H9 (cell line): ENCODE measurements at regions not wholly inside any gene's neighbourhood (a gene's known extent, or its start where the extent isn't known, plus 50 kb on each side); places are given as distances from the start of the nearest gene placed in this dataset.

ENCODE experiments used
- DNase-seq: peaks from one replicate; pipeline ENCODE4 v3.0.0-alpha.2; 2017
- H2AFZ ChIP-seq: one replicate; pipeline ENCODE4 v1.6.1; 2013; ENCODE audit warnings: mild to moderate bottlenecking, low read length, control low read depth, moderate library complexity
- H2AK5ac ChIP-seq: 2 replicates; pipeline ENCODE4 v1.6.1; 2013; ENCODE audit warnings: low read length, control low read depth, mixed read lengths; ENCODE audit not compliant: insufficient read length
- H2BK120ac ChIP-seq: one replicate; pipeline ENCODE4 v1.6.1; 2013; ENCODE audit warnings: low read depth, mild to moderate bottlenecking, low read length, control low read depth, inconsistent platforms; ENCODE audit not compliant: poor library complexity, severe bottlenecking
- H2BK12ac ChIP-seq: 2 replicates; pipeline ENCODE4 v1.6.1; 2013; ENCODE audit warnings: low read length, control low read depth, mixed read lengths, low read depth; ENCODE audit not compliant: insufficient read length
- H2BK15ac ChIP-seq: 2 replicates; pipeline ENCODE4 v1.6.1; 2013; ENCODE audit warnings: low read depth, low read length, control low read depth
- H2BK20ac ChIP-seq: one replicate; pipeline ENCODE4 v1.6.1; 2013; ENCODE audit warnings: low read depth, mild to moderate bottlenecking, low read length, control low read depth, inconsistent platforms; ENCODE audit not compliant: poor library complexity, severe bottlenecking
- H2BK5ac ChIP-seq: 2 replicates; pipeline ENCODE4 v1.6.1; 2013; ENCODE audit warnings: low read length, control low read depth, mixed read lengths; ENCODE audit not compliant: insufficient read length
- H3K14ac ChIP-seq: 2 replicates; pipeline ENCODE4 v1.6.1; 2013; ENCODE audit warnings: low read length, control low read depth; ENCODE audit not compliant: insufficient read depth
- H3K18ac ChIP-seq: 2 replicates; pipeline ENCODE4 v1.6.1; 2013; ENCODE audit warnings: low read depth, mild to moderate bottlenecking, mixed read lengths, low read length, control low read depth; ENCODE audit not compliant: insufficient read length
- H3K23ac ChIP-seq: 2 replicates; pipeline ENCODE4 v1.6.1; 2013; ENCODE audit warnings: low read length, control low read depth, mixed read lengths, low read depth; ENCODE audit not compliant: insufficient read length
- H3K23me2 ChIP-seq: 2 replicates; pipeline ENCODE4 v1.6.1; 2013; ENCODE audit warnings: low read depth, mild to moderate bottlenecking, mixed read lengths, low read length, control low read depth; ENCODE audit not compliant: insufficient read length, poor library complexity, severe bottlenecking
- H3K27ac ChIP-seq: 2 replicates; pipeline ENCODE4 v1.5.1; 2013; ENCODE audit warnings: low read length, control low read depth, mixed read lengths, low read depth; ENCODE audit not compliant: insufficient read length
- H3K27me3 ChIP-seq: 2 replicates; pipeline ENCODE4 v1.6.1; 2013; ENCODE audit warnings: low read length, control low read depth, inconsistent platforms; ENCODE audit not compliant: insufficient read depth
- H3K4ac ChIP-seq: 2 replicates; pipeline ENCODE4 v1.6.1; 2013; ENCODE audit warnings: low read depth, mild to moderate bottlenecking, control low read depth, inconsistent platforms, low read length, moderate library complexity
- H3K4me1 ChIP-seq: 2 replicates; pipeline ENCODE4 v1.6.1; 2013; ENCODE audit warnings: low read length, control low read depth, inconsistent platforms; ENCODE audit not compliant: insufficient read depth
- H3K4me2 ChIP-seq: 2 replicates; pipeline ENCODE4 v1.6.1; 2013; ENCODE audit warnings: low read length, control low read depth, mixed read lengths; ENCODE audit not compliant: insufficient read length, insufficient read depth
- H3K56ac ChIP-seq: 2 replicates; pipeline ENCODE4 v1.6.1; 2013; ENCODE audit warnings: low read depth, mild to moderate bottlenecking, mixed read lengths, low read length, control low read depth; ENCODE audit not compliant: insufficient read length
- H3K79me1 ChIP-seq: 2 replicates; pipeline ENCODE4 v1.6.1; 2013; ENCODE audit warnings: low read depth, mild to moderate bottlenecking, moderate library complexity, low read length, control low read depth, inconsistent platforms; ENCODE audit not compliant: insufficient read depth, poor library complexity, severe bottlenecking
- H3K79me2 ChIP-seq: 2 replicates; pipeline ENCODE4 v1.6.1; 2013; ENCODE audit warnings: low read length, control low read depth, inconsistent platforms; ENCODE audit not compliant: insufficient read depth
- H3K9ac ChIP-seq: 2 replicates; pipeline ENCODE4 v1.6.1; 2013; ENCODE audit warnings: low read length, control low read depth, mixed read lengths; ENCODE audit not compliant: insufficient read length; ENCODE audit errors: extremely low read depth
- H3K9me3 ChIP-seq: one replicate; pipeline ENCODE4 v1.6.1; 2013; ENCODE audit warnings: low read depth, low read length, inconsistent platforms; ENCODE audit not compliant: control insufficient read depth
- H3T11ph ChIP-seq: one replicate; pipeline ENCODE4 v1.6.1; 2013; ENCODE audit warnings: mild to moderate bottlenecking, low read length, control low read depth, inconsistent platforms
- H4K20me1 ChIP-seq: one replicate; pipeline ENCODE4 v1.6.1; 2013; ENCODE audit not compliant: control insufficient read depth, insufficient read length, insufficient read depth
- H4K5ac ChIP-seq: 2 replicates; pipeline ENCODE4 v1.6.1; 2013; ENCODE audit warnings: low read depth, mild to moderate bottlenecking, mixed read lengths, low read length, control low read depth; ENCODE audit not compliant: insufficient read length
- H4K8ac ChIP-seq: replicated peaks from 2 replicates; pipeline ENCODE4 v1.6.1; 2013; ENCODE audit warnings: low read length, control low read depth, mixed read lengths, low read depth; ENCODE audit not compliant: insufficient read length
- H4K91ac ChIP-seq: 2 replicates; pipeline ENCODE4 v1.6.1; 2013; ENCODE audit warnings: low read depth, mild to moderate bottlenecking, moderate library complexity, mixed read lengths, low read length, control low read depth; ENCODE audit not compliant: insufficient read length
- H3K27ac Mint-ChIP-seq, 3 experiments: 2 replicates in 2 of 3; 3 replicates in 1 of 3; pipeline ENCODE4 v1.8.0; 2020 to 2021; ENCODE audit warnings: mixed read lengths in 3 of 3, mild to moderate bottlenecking in 1 of 3, moderate library complexity in 1 of 3
- H3K27me3 Mint-ChIP-seq: 2 replicates; pipeline ENCODE4 v1.8.0; 2021; ENCODE audit warnings: low read depth, mild to moderate bottlenecking, moderate library complexity, mixed read lengths
- H3K36me3 Mint-ChIP-seq, 3 experiments: 2 replicates in 2 of 3; 3 replicates in 1 of 3; pipeline ENCODE4 v1.8.0; 2020 to 2021; ENCODE audit warnings: low read depth in 3 of 3, mixed read lengths in 3 of 3; ENCODE audit not compliant: insufficient read depth in 1 of 3
- H3K4me1 Mint-ChIP-seq, 2 experiments: 2 replicates each; pipeline ENCODE4 v1.8.0; 2020; ENCODE audit warnings: mixed read lengths in 2 of 2
- H3K4me3 Mint-ChIP-seq, 2 experiments: 2 replicates in 1 of 2; 3 replicates in 1 of 2; pipeline ENCODE4 v1.8.0; 2020 to 2021; ENCODE audit warnings: mild to moderate bottlenecking in 2 of 2, mixed read lengths in 2 of 2, moderate library complexity in 1 of 2
- H3K9me3 Mint-ChIP-seq, 2 experiments: 2 replicates in 1 of 2; 3 replicates in 1 of 2; pipeline ENCODE4 v1.8.0; 2020; ENCODE audit warnings: mild to moderate bottlenecking in 2 of 2, mixed read lengths in 2 of 2, moderate library complexity in 1 of 2
- CTCF ChIP-seq: fragments of 200-600 bp; sonication (generic); conservative IDR thresholded peaks from 3 replicates; pipeline ENCODE4 v1.8.0; 2021; ENCODE audit warnings: antibody characterized with exemption, mild to moderate bottlenecking
- WGBS: extraction: QIAGEN DNeasy Blood & Tissue Kit; methylation state at CpG from one replicate; pipeline ENCODE4 v1.1.7; 2013; ENCODE audit warnings: missing lambda C conversion rate, low lambda C conversion rate, mixed read lengths; ENCODE audit not compliant: insufficient read length; ENCODE audit errors: extremely low coverage; 5-methylcytosine and 5-hydroxymethylcytosine counted together

DNA sequence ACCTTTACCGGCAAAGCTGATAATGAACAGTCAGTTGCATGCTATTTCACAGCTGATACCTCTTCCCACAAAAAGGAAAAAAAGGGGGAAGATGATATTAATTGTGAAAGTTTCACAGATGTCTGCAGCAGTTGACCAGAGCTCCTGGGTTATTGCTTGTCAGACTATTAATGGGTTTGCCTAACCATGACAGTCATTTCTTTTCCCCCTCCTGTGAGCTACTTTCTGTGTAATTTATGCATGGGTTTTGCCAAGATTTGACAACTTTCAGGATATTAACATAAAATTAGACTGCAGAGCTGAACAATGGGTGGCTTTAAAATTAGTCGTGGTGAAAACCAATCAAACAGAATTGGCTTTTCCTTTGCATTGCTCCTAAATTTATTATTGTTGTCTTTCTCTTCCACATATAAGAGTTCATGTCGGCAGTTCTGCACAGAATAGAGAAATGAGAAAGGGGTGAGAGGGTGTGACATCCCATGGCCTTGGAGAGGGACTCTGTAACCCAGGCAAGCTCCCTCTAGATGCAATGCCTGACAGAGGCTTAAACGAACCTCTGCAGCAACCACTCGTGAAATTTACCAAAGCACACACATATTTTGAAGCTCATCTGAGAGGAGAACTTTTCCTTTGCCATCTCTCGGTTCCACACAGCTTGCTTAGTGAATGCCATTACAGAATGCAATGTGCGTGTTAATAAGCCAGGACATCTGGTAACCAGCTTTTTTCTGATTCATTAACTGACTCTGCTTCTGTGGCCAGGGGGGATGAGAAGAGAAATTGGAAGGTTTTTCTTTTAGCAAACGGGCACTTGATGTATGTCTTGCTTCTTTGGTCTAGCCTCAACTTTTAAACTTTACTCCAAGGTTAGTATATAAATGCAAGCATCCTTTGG lies 82.2 kb upstream of the ITGA4 start:
- no peak overlapping the region for H3K27ac Mint-ChIP-seq
- H3K18ac ChIP-seq = no peak overlapping the region
- no CpG with 5 or more reads among the region's 8 CpGs for WGBS

More for the DNA sequence above, 82.2 kb upstream of the ITGA4 start:
- H3K23me2 ChIP-seq = no peaks in the 10 kb centered on the region
- no peaks in the 10 kb centered on the region for H3K4me1 ChIP-seq
- H3K79me2 ChIP-seq = no peaks in the 10 kb centered on the region
- H3K4me1 Mint-ChIP-seq = no peaks in the 10 kb centered on the region; a peak in 1 of 4 replicates
- no peaks in the 10 kb centered on the region for H3K27me3 Mint-ChIP-seq
- H3K9me3 Mint-ChIP-seq = no peaks in the 10 kb centered on the region
- no peak overlapping the region for H3T11ph ChIP-seq
- H3K4ac ChIP-seq = no peak overlapping the region
- no peaks in the 10 kb centered on the region for H3K9me3 ChIP-seq
- H3K36me3 Mint-ChIP-seq = no peaks in the 10 kb centered on the region
- no peak overlapping the region for H3K14ac ChIP-seq
- no peak overlapping the region for H2AFZ ChIP-seq
- no peak overlapping the region for H4K8ac ChIP-seq
- H2BK12ac ChIP-seq = no peak overlapping the region
- no peaks in the 10 kb centered on the region for H3K27me3 ChIP-seq
- no peak overlapping the region for H2BK120ac ChIP-seq
- H3K79me1 ChIP-seq = no peaks in the 10 kb centered on the region
- H2BK5ac ChIP-seq = no peak overlapping the region
- H3K4me3 Mint-ChIP-seq = no peak overlapping the region
- no peak for DNase-seq
- H3K23ac ChIP-seq = no peak overlapping the region
- H2AK5ac ChIP-seq = no peak overlapping the region
- H4K91ac ChIP-seq = no peak overlapping the region
- no peak overlapping the region for H2BK15ac ChIP-seq
- no peak overlapping the region for H4K5ac ChIP-seq
- no peak overlapping the region for H3K9ac ChIP-seq
- H4K20me1 ChIP-seq = no peaks in the 10 kb centered on the region
- no peak overlapping the region for H3K56ac ChIP-seq
- H2BK20ac ChIP-seq = no peak overlapping the region
- H3K4me2 ChIP-seq = no peak overlapping the region
- H3K27ac ChIP-seq = no peak overlapping the region
- TF ChIP-seq CTCF = no peak
